BJ (cell line): ENCODE measurements at regions not wholly inside any gene's neighbourhood (a gene's known extent, or its start where the extent isn't known, plus 50 kb on each side); places are given as distances from the start of the nearest gene placed in this dataset.
A peak's percentile ranks its signal among the peaks of the same experiment; 100 is the strongest.

ENCODE experiments used
- CTCF ChIA-PET: fragments of 350-600 bp; formaldehyde crosslinking; extraction: SDS; loops from one replicate; lab custom pipeline; 2021; ENCODE audit warnings: antibody characterized with exemption, inconsistent platforms; lab: Yijun Ruan, JAX
- POLR2A ChIA-PET: fragments of 300-600 bp; sonication (Branson Sonifier 250); formaldehyde crosslinking; extraction: SDS; loops from one replicate; lab custom pipeline; 2021; ENCODE audit warnings: antibody characterized with exemption; lab: Charles Lee
- DNase-seq: peaks from one replicate; pipeline ENCODE4 v3.0.0-alpha.2; 2011; ENCODE audit warnings: low read depth
- H3K27me3 ChIP-seq: 2 replicates; pipeline ENCODE4 v1.6.0; 2011; ENCODE audit warnings: low read length; ENCODE audit not compliant: control insufficient read depth, insufficient read depth
- H3K36me3 ChIP-seq: 2 replicates; pipeline ENCODE4 v1.5.1; 2011; ENCODE audit warnings: low read length; ENCODE audit not compliant: control insufficient read depth, insufficient read depth
- H3K4me3 ChIP-seq: 2 replicates; pipeline ENCODE4 v1.5.1; 2011; ENCODE audit warnings: low read depth, mild to moderate bottlenecking, control low read depth, low read length
- CTCF ChIP-seq: IDR thresholded peaks from 2 replicates; pipeline ENCODE4 v1.5.1; 2011; ENCODE audit warnings: low read depth, mild to moderate bottlenecking, control low read depth, inconsistent platforms, low read length, moderate library complexity; ENCODE audit not compliant: insufficient read depth

DNA sequence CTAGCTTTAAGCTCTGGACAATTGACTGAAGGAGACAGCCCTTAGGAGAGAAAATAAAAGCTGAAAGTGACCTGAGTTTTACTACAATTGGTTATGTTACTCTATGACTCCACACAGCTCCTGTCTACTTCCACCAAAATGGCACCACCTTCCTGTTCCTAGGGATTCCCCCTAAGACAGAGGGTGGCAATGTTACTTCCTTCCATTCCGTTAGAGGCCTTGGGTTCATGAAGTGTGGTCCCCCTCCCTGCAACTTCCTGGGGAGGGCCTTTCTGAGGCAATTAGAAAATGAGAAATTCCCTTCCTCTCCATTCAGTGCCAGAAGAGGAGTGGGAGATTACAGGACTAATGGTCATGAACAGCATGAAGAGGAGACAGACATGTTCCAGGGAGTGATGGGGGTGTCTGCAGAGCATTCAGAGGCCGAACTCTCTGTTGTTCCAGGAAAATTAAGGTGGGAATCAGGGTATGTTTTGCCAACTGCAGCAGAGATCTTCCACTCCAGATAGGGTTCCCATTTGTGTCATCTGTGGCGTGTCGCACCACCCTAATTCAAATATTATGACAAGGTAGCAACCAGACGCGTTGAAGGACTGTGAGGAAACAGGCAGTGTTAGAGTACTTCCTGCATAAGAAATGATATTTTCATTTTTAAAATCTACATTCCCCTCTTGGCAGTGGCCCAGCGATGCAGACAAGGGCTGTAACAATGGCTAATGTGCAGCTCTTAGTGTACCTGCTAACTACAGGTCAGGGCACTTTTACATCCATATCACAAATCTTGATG is 53.1 kb upstream of the TRIM67 start:
- CTCF ChIA-PET = no interaction called here
- Histone ChIP-seq H3K36me3 (no peaks in the 10 kb centered on the region), H3K27me3 (no peaks in the 10 kb centered on the region), H3K4me3 (no peak overlapping the region)
- no peak for TF ChIP-seq CTCF
- POLR2A ChIA-PET = no interaction called here
- DNase-seq = no peak

- DNase-seq = no peak
- TF ChIP-seq CTCF = no peak
- Histone ChIP-seq H3K27me3 (0 out of 2 replicates have a peak, but pooled peaks cover 3% of the 10 kb centered on the region), H3K36me3 (no peaks in the 10 kb centered on the region), H3K4me3 (no peak overlapping the region)
- ChIA-PET POLR2A (no interaction called here), CTCF (interaction anchor here (1.3 kb wide), 1 partner anchor 11 kb away, joined by 3 read pairs; no protein-coding TSS in a partner anchor)
Measured at GRCh38 chr1:231107600-231108326, 54.1 kb upstream of the TRIM67 start.

DNA sequence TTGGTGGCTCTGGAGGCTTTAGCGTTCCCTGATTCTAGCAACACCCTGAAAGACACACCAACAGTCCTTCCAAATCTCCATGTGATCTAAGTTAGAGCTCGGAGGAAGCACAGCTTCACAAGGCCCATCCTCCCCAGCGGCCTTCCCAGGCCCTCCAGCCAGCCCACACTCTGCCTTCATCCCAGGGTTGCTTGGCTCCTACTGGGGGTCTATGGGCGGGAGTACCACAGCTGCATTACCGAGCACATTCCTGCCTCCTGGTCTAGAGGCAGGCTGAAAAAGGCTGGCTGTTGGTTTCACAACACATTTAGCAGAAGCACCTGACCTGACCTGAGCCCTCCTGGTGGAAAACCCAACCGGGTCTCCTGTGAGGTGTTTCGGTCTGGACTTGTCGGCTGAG is 54.7 kb upstream of the TRIM67 start:
- POLR2A ChIA-PET = no interaction called here
- Histone ChIP-seq H3K27me3 (0 out of 2 replicates have a peak, but pooled peaks cover 4% of the 10 kb centered on the region), H3K4me3 (no peak overlapping the region), H3K36me3 (no peaks in the 10 kb centered on the region)
- TF ChIP-seq CTCF = no peak
- CTCF ChIA-PET = interaction anchor here (1.3 kb wide), 1 partner anchor 12 kb away, joined by 3 read pairs; no protein-coding TSS in a partner anchor
- DNase-seq = no peak

DNA sequence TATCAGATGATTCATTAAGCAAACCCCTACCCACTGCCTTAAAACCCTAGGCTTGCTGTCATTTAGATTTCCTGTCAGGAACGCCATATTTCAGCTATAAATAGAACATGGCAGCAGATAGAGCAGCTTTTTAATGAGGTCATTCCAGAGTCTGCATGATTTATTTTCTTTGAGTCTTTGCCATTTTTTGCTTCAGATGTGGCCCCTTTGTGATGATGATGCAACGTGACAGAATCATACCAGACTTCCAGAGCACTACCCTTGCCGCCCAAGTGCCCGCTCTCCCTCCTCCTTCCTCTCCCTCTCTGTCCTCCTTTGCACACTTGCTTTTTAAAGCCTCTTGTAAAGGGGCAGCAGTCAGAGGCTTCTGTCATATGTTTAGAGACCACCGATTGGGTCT is 55.5 kb upstream of the TRIM67 start:
- CTCF ChIA-PET = interaction anchor here (1.3 kb wide), 1 partner anchor 12 kb away, joined by 3 read pairs; no protein-coding TSS in a partner anchor

More for the DNA sequence above, 55.5 kb upstream of the TRIM67 start:
- no peak for TF ChIP-seq CTCF
- POLR2A ChIA-PET = no interaction called here
- Histone ChIP-seq H3K36me3 (no peaks in the 10 kb centered on the region), H3K27me3 (0 out of 2 replicates have a peak, but pooled peaks cover 4% of the 10 kb centered on the region), H3K4me3 (no peak overlapping the region)
- DNase-seq = peak; percentile 17
